SK-N-SH (cell line): ENCODE measurements at regions not wholly inside any gene's neighbourhood (a gene's known extent, or its start where the extent isn't known, plus 50 kb on each side); places are given as distances from the start of the nearest gene placed in this dataset.

Experiments
- CTCF ChIA-PET: fragments of 300-600, 350-600 bp; formaldehyde crosslinking; extraction: SDS; loops from one replicate; lab custom pipeline; 2021; lab: Yijun Ruan, JAX
- POLR2A ChIA-PET: fragments of 350-600 bp; sonication (Branson Sonifier 250); formaldehyde crosslinking; extraction: SDS; loops from one replicate; lab custom pipeline; 2020; ENCODE audit warnings: antibody characterized with exemption, inconsistent platforms; lab: Yijun Ruan, JAX
- DNase-seq: peaks from one replicate; pipeline ENCODE4 v3.0.0; 2012
- H2AFZ ChIP-seq: fragments of 200-600 bp; sonication (generic); 2 replicates; pipeline ENCODE4 v1.8.1; 2016; ENCODE audit warnings: antibody characterized with exemption, mild to moderate bottlenecking, low read depth
- H3F3A ChIP-seq: fragments of 200-600 bp; sonication (generic); replicated peaks from 2 replicates; pipeline ENCODE3; 2016; ENCODE audit warnings: antibody characterized with exemption, mild to moderate bottlenecking; ENCODE audit not compliant: insufficient read depth
- H3K27ac ChIP-seq, 2 experiments: fragments of 200-500 bp in 1 of 2; fragments of 200-600 bp in 1 of 2; sonication (Bioruptor generic) in 1 of 2; sonication (generic), shearing (Covaris generic) in 1 of 2; 2 replicates each; pipeline versions ENCODE4 v1.5.1 to v1.6.1; 2014 to 2016; ENCODE audit warnings: low read depth in 2 of 2, inconsistent platforms in 1 of 2, low read length in 1 of 2, mild to moderate bottlenecking in 1 of 2, mixed read lengths in 1 of 2
- H3K27me3 ChIP-seq: fragments of 200-600 bp; sonication (generic), shearing (Covaris generic); 2 replicates; pipeline ENCODE4 v1.6.1; 2016; ENCODE audit warnings: mixed run types; ENCODE audit not compliant: insufficient read depth
- H3K36me3 ChIP-seq, 2 experiments: fragments of 200-500 bp in 1 of 2; fragments of 200-600 bp in 1 of 2; sonication (Bioruptor generic) in 1 of 2; sonication (generic) in 1 of 2; replicated peaks in 1 of 2; 2 replicates each; pipeline versions ENCODE3 to v1.5.1; 2014 to 2016; ENCODE audit warnings: low read length in 1 of 2, mild to moderate bottlenecking in 1 of 2; ENCODE audit not compliant: insufficient read depth in 2 of 2, control insufficient read depth in 1 of 2
- H3K4me1 ChIP-seq, 2 experiments: fragments of 200-500 bp in 1 of 2; fragments of 200-600 bp in 1 of 2; sonication (Bioruptor generic) in 1 of 2; sonication (generic), shearing (Covaris generic) in 1 of 2; 2 replicates each; pipeline versions ENCODE4 v1.5.1 to v1.6.1; 2014 to 2016; ENCODE audit warnings: low read depth in 1 of 2, low read length in 1 of 2, mixed run types in 1 of 2; ENCODE audit not compliant: insufficient read depth in 2 of 2, control insufficient read depth in 1 of 2
- H3K4me2 ChIP-seq: fragments of 200-600 bp; sonication (generic), shearing (Covaris generic); 2 replicates; pipeline ENCODE4 v1.6.1; 2017; ENCODE audit warnings: mixed run types
- H3K4me3 ChIP-seq, 2 experiments: fragments of 200-500 bp in 1 of 2; fragments of 200-600 bp in 1 of 2; sonication (Bioruptor generic) in 1 of 2; sonication (generic), shearing (Covaris generic) in 1 of 2; 2 replicates each; pipeline versions ENCODE4 v1.5.1 to v1.8.1; 2014 to 2016; ENCODE audit warnings: low read depth in 2 of 2, inconsistent platforms in 1 of 2, low read length in 1 of 2, mild to moderate bottlenecking in 1 of 2, mixed read lengths in 1 of 2, moderate library complexity in 1 of 2
- H3K79me2 ChIP-seq: fragments of 200-600 bp; sonication (generic); 2 replicates; pipeline ENCODE4 v1.8.1; 2017; ENCODE audit warnings: mild to moderate bottlenecking; ENCODE audit not compliant: insufficient read depth
- H3K9ac ChIP-seq: fragments of 200-600 bp; sonication (generic); 2 replicates; pipeline ENCODE4 v1.6.1; 2017; ENCODE audit warnings: mixed run types
- H3K9me2 ChIP-seq: fragments of 200-600 bp; sonication (generic); 2 replicates; pipeline ENCODE4 v1.6.1; 2017; ENCODE audit warnings: mixed run types
- H3K9me3 ChIP-seq: fragments of 200-600 bp; sonication (generic); 2 replicates; pipeline ENCODE4 v1.6.1; 2017; ENCODE audit warnings: mixed run types, mild to moderate bottlenecking, moderate library complexity
- H4K20me1 ChIP-seq: fragments of 200-600 bp; sonication (generic); 2 replicates; pipeline ENCODE4 v1.6.1; 2017; ENCODE audit warnings: mild to moderate bottlenecking, mixed run types; ENCODE audit not compliant: insufficient read depth
- EZH2phosphoT487 ChIP-seq: fragments of 200-600 bp; sonication (generic); IDR thresholded peaks from 2 replicates; pipeline ENCODE4 v1.6.1; 2017; ENCODE audit warnings: low read depth, mixed run types, mild to moderate bottlenecking, antibody characterized with exemption, moderate library complexity, borderline replicate concordance
- FOXJ3 ChIP-seq: sonication (generic); formaldehyde crosslinking; IDR thresholded peaks from 2 replicates; pipeline ENCODE4 v1.5.1; 2020; ENCODE audit warnings: mild to moderate bottlenecking, missing genetic modification reagents
- FOXM1 ChIP-seq: IDR thresholded peaks from 2 replicates; pipeline ENCODE4 v1.4.0; 2012; ENCODE audit warnings: low read depth, mild to moderate bottlenecking
- GATA2 ChIP-seq: sonication (generic); formaldehyde crosslinking; IDR thresholded peaks from 2 replicates; pipeline ENCODE4 v1.5.0; 2020; ENCODE audit warnings: mild to moderate bottlenecking, missing genetic modification reagents
- JUND ChIP-seq: IDR thresholded peaks from 2 replicates; pipeline ENCODE4 v1.4.0; 2012
- NFIC ChIP-seq: IDR thresholded peaks from 2 replicates; pipeline ENCODE4 v1.4.0; 2012; ENCODE audit warnings: borderline replicate concordance
- POLR2AphosphoS5 ChIP-seq: IDR thresholded peaks from 2 replicates; pipeline ENCODE4 v1.6.1; 2012; ENCODE audit warnings: low read depth, low read length
- RAD21 ChIP-seq: IDR thresholded peaks from 2 replicates; pipeline ENCODE4 v1.6.1; 2012; ENCODE audit warnings: mild to moderate bottlenecking, low read length
- REST ChIP-seq: IDR thresholded peaks from 2 replicates; pipeline ENCODE4 v1.6.1; 2012; ENCODE audit warnings: mild to moderate bottlenecking, low read depth, low read length, moderate library complexity
- RFX5 ChIP-seq: IDR thresholded peaks from 2 replicates; pipeline ENCODE4 v1.6.1; 2012; ENCODE audit warnings: mild to moderate bottlenecking, improper control_type of control experiment, low read length
- TCF12 ChIP-seq: IDR thresholded peaks from 2 replicates; pipeline ENCODE4 v1.4.0; 2012
- YY1 ChIP-seq: IDR thresholded peaks from 2 replicates; pipeline ENCODE4 v1.4.0; 2012; ENCODE audit warnings: low read depth, mild to moderate bottlenecking
- ZBTB33 ChIP-seq: IDR thresholded peaks from 2 replicates; pipeline ENCODE4 v1.4.0; 2012; ENCODE audit warnings: low read depth, borderline replicate concordance
- TF ChIP-seq, protein P1 (sequence below): fragments of 200-600 bp; sonication (generic); IDR thresholded peaks from 2 replicates; pipeline ENCODE4 v1.6.1; 2017; ENCODE audit warnings: antibody characterized with exemption, mild to moderate bottlenecking, moderate library complexity
- TF ChIP-seq, protein P2 (sequence below): IDR thresholded peaks from 2 replicates; pipeline ENCODE4 v1.4.0; 2012; ENCODE audit warnings: low read depth, borderline replicate concordance

- TF ChIP-seq EZH2phosphoT487 (no peak), FOXM1 (no peak), TCF12 (no peak), YY1 (no peak), REST (no peak), FOXJ3 (CRISPR knock-in tag) (no peak)
These were observed 214.5 kb downstream of the PAH start (continued) for GRCh38 chr12:102702447-102703114.

DNA sequence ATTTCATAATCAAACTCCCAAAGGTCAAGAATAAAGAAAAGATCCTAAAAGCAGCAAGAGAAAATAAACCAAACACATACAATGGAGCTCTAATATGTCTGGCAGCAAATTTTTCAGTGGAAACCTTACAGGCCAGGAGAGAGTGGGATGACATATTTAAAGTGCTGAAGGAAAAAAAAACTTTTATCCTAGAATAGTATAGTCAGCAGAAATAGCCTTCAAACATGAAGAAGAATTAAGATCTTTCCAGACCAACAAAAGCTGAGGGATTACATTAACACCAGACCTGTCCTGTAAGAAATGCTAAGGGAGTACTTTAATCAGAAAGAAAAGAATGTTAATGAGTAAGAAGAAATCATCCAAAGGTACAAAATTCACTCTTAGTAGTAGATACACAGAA lies 215.7 kb upstream of the IGF1 start:
- no peak for DNase-seq
- Histone ChIP-seq H3K79me2 (no peaks in the 10 kb centered on the region), H3K27ac (no peak overlapping the region), H4K20me1 (no peaks in the 10 kb centered on the region), H3K9ac (no peak overlapping the region), H3K27me3 (no peaks in the 10 kb centered on the region), H3F3A (no peaks in the 10 kb centered on the region), H3K9me2 (no peaks in the 10 kb centered on the region), H3K4me2 (no peak overlapping the region), H3K36me3 (no peaks in the 10 kb centered on the region), H2AFZ (no peak overlapping the region), H3K9me3 (no peaks in the 10 kb centered on the region; the same call in 1 of the 2 replicates), H3K4me3 (no peak overlapping the region), H3K4me1 (no peaks in the 10 kb centered on the region)
- POLR2A ChIA-PET, result no interaction called here
- TF ChIP-seq NFIC, result no peak
- TF ChIP-seq RAD21, result no peak
- no peak for TF ChIP-seq POLR2AphosphoS5
- TF ChIP-seq, protein P1, sequence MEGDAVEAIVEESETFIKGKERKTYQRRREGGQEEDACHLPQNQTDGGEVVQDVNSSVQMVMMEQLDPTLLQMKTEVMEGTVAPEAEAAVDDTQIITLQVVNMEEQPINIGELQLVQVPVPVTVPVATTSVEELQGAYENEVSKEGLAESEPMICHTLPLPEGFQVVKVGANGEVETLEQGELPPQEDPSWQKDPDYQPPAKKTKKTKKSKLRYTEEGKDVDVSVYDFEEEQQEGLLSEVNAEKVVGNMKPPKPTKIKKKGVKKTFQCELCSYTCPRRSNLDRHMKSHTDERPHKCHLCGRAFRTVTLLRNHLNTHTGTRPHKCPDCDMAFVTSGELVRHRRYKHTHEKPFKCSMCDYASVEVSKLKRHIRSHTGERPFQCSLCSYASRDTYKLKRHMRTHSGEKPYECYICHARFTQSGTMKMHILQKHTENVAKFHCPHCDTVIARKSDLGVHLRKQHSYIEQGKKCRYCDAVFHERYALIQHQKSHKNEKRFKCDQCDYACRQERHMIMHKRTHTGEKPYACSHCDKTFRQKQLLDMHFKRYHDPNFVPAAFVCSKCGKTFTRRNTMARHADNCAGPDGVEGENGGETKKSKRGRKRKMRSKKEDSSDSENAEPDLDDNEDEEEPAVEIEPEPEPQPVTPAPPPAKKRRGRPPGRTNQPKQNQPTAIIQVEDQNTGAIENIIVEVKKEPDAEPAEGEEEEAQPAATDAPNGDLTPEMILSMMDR, result no peak
- TF ChIP-seq, protein P2, sequence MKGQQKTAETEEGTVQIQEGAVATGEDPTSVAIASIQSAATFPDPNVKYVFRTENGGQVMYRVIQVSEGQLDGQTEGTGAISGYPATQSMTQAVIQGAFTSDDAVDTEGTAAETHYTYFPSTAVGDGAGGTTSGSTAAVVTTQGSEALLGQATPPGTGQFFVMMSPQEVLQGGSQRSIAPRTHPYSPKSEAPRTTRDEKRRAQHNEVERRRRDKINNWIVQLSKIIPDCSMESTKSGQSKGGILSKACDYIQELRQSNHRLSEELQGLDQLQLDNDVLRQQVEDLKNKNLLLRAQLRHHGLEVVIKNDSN, result no peak
- no peak for TF ChIP-seq GATA2 (CRISPR knock-in tag)
- no peak for TF ChIP-seq RFX5
- no peak for TF ChIP-seq JUND
- TF ChIP-seq ZBTB33, result no peak
- CTCF ChIA-PET, result no interaction called here
